MV-4-11 (cell line): ENCODE measurements at regions not wholly inside any gene's neighbourhood (a gene's known extent, or its start where the extent isn't known, plus 50 kb on each side); places are given as distances from the start of the nearest gene placed in this dataset.
"Not testable (repeated sequence)": the region's sequence is repeated elsewhere in the genome, so short reads cannot be mapped to it uniquely, and the experiment has no call there.

Experiments used
- DNase-seq: peaks from one replicate; lab custom pipeline; 2025; lab: John Stamatoyannopoulos, UW

DNA sequence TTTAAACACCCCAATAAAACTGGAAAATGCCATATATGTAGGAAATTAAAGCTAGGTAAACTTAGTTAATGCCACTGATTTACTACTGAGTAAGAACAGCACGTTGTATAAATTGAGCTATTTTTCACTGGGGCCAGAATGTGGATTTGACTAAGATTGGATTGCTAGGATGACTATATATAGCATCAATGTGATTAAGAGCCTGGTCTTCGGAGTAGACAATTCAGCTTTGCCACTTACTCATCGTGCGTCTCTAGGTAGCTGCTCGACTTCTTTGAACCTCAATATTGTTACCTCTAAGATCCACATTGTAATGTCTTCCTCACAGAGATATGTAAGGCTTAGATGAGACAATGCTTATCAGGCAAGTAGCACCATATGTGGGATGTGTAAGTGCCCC lies 462.5 kb downstream of the KLF12 start:
- no peak for DNase-seq

DNA sequence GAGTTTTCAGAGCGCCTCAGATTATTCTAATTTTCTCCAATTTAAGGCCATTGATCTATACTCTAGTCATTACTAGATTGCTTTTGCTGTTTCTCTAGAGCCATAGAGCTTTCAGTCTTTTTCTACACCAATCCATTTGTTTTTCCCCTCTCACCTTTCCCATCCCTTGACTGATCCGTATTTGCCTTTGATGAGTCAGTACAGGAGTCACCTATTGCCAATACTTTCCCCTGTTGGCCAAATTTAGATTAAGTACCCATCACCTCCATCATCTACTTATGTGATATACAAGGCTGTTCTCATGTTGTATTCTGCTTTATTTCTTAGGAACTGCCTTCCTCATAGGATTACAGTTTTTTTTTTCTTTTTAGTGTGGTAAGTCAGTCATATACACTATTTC lies 463.2 kb downstream of the KLF12 start:
- no peak for DNase-seq

DNA sequence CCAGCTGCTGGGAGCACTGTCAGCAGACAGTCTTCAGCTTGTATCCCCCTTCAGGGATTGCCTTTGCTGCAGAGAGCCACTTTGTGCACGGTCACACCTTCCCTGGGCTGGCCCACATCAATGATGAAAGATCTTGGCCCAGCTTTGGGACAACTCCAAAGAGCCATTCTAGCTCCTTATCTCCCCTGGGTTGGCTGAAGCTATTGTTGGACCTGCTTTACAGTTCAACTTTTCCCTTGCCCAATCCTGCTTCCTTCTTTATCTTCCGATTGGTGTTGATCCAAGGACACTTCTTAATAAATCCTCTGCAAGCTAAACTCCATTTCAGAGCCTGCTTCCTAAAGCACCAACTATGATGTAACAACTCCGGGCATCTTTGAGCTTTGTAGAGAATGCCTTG lies 466.4 kb downstream of the KLF12 start:
- DNase-seq: no peak

DNA sequence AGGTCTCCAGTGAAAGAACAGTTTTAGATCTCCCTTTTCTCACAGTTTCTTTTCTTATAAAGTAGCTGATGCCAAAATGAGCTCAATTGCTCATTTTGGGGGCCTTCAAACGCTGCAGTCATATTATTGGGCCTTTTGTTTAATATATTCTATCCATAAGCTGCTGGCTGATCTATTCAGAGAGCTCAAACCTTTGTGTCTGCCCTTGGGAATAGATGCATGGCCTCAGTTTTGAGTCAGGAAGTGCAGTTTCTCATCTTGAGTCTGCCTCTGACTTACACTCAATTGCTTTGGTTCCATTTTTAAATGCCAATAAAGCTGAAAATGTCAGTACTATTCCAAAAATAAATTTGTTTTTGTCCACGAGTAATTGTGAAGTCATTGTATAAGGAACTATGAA lies 468.9 kb downstream of the KLF12 start:
- no peak for DNase-seq

DNA sequence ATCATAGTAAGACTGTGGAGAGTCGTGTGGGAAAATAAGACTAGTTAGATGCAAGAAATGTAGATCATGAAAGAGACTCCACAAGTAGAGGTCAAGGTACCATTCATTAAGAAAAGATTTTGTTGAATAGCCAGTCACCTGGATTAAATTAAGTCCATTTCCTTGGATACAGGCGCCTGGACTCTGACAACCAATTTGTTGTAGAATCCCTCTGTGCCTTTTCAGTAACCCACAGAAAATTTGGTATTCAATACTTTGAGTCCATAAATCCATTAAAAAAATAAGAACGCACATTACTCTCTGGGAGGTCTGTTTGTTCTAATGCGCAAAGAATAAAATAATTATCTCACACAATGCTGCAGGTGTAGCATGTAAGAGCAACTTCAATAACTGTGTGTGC lies 469.4 kb downstream of the KLF12 start:
- no peak for DNase-seq

- DNase-seq: no peak
Measured at GRCh38 chr13:73662833-73663232, 471.4 kb downstream of the KLF12 start.

DNA sequence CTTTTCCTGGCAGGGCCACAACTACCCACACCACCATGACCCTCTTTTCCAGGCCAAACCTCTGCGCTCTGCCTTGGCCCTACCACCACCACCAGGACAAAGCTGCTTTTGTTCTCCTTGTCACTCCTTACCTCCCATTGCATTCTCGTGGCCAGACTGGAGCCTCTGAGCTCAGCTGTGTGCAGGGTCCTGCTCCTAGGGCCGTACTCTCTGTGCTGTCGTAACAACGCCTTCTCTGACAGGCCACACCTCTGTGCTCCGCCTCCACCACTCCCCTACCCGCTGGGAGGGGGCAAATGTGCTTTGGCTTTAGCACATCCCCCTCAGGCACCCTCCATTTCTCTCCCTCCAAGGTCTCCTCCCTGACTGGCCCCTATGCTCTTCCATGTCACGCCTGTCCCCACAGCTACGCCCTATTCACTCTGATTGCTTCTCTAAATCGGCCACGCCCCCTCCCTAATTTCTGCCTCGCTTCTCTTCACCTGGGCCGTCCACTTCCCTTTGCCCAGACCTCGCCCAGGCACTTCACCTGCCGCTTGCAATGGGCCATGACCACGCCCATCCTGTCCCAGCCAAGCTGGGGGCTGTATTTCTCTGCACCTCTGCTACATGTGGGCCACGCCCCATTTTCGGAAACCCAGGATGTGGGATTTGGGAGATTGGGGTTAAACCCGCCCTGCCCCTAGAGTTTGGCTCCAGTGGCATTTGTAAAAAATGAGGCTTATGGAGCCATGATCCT lies 472.3 kb downstream of the KLF12 start:
- DNase-seq: no peak

- no peak for DNase-seq
Measured at GRCh38 chr13:73661066-73661465, 473.1 kb downstream of the KLF12 start.

- no peak for DNase-seq
Measured at GRCh38 chr13:73658639-73659038, 475.6 kb downstream of the KLF12 start.

GRCh38 chr13:73657821-73658540 lies 476.2 kb downstream of the KLF12 start:
- DNase-seq: no peak

- no peak for DNase-seq
Measured at GRCh38 chr13:73656863-73657262, 477.3 kb downstream of the KLF12 start.

GRCh38 chr13:73653688-73654087 lies 480.5 kb downstream of the KLF12 start:
- no peak for DNase-seq

GRCh38 chr13:73647417-73647816 lies 486.8 kb downstream of the KLF12 start:
- DNase-seq: no peak

DNA sequence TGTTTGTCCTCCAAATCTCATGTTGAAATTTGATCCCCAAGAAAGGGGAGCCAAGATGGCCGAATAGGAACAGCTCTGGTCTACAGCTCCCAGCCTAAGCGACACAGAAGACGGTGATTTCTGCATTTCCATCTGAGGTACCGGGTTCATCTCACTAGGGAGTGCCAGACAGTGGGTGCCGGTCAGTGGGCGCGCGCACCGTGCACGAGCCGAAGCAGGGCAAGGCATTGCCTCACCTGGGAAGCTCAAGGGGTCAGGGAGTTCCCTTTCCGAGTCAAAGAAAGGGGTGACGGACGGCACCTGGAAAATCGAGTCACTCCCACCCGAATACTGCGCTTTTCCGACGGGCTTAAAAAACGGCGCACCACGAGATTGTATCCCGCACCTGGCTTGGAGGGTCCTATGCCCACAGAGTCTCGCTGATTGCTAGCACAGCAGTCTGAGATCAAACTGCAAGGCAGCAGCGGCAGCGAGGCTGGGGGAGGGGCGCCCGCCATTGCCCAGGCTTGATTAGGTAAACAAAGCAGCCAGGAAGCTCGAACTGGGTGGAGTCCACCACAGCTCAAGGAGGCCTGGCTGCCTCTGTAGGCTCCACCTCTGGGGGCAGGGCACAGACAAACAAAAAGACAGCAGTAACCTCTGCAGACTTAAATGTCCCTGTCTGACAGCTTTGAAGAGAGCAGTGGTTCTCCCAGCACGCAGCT lies 493.6 kb downstream of the KLF12 start:
- not testable (repeated sequence) for DNase-seq

DNA sequence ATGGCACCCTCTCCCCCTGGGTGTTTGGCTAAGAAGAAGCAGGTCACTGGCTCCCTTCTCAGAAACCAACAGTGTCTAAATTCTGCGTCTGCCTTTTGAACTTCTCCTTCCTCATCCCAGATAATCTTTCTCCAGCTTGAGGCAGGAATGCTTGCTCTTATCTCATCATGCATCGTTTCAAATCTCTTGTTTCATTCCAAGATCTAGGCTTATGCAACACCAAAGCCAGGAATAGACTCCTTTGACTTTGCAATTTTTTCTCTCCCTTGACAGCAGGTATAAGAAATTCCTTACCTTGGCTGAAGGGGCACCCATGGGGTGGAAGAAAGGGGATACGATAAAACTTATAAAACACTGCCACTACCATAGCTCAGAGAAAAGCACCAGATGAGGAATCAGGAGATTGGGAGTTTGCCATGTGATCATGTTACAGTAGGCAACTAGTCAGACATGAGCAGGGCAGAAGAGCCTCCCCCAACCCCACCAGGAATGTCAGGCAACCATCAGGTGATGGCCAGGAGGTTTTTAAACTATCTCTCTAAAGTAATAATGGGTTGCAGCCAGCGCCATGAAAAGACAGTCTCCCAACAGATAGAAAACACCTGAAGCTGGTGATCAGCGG lies 498.9 kb downstream of the KLF12 start:
- DNase-seq: no peak

DNA sequence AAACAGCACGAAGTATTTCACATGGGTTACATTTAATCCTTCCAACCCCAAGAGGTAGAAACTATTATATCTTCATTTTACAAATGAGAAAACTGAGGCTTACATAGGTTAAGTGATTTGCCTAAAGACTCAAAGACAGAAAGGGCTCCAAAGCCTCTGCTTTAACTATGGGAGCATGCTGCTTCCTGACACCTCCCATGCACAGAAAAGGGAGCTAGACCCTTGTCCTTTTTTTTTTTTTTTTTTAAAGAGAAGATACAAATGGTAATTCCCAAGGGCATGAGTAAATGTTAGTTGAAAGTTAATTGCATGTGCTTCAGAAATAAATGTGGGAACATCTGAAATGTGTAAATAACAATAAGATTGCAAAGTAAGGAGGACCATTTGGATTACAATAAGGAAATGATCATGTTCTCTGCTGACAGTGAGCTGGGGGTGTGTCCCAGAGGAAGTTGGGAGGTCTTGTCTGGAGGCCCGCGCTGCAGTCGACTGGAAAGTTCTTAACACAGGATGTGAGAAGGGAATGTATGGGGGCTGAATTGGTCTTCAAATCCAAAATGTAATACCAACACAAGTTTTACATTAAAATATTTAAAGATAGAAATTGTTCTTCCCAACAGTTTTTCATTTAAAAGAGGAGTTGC lies 500.3 kb downstream of the KLF12 start:
- no peak for DNase-seq

DNA sequence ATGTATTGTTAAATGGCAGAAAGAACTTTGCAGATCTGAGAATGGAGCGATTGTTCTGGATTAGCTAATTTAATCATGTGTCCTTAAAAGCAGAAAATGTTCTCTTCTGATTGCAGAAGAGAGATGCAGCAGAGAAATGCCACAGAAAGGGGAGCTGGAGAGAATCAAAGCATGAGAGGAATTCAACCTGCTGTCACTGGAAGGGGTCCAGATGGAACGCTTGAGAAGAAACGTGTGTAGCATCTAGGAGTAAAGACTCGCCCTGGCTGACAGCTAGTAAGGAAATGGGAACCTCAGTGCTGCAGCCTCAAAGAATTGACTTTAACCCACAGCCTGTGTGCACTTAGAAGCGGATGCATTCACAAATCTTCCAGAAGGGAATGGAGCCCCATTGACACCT lies 502.8 kb downstream of the KLF12 start:
- DNase-seq: no peak

- no peak for DNase-seq
Measured at GRCh38 chr13:73625562-73626339, 508.5 kb downstream of the KLF12 start.

- DNase-seq: no peak
Measured at GRCh38 chr13:73623281-73623680, 510.9 kb downstream of the KLF12 start.

GRCh38 chr13:73622381-73622780 lies 511.8 kb downstream of the KLF12 start:
- no peak for DNase-seq

GRCh38 chr13:73618275-73618865 lies 515.8 kb downstream of the KLF12 start:
- no peak for DNase-seq
